Muscle of leg (tissue), 3 donors: ENCODE measurements at regions not wholly inside any gene's neighbourhood (a gene's known extent, or its start where the extent isn't known, plus 50 kb on each side); places are given as distances from the start of the nearest gene placed in this dataset.
"Not testable (repeated sequence)": the region's sequence is repeated elsewhere in the genome, so short reads cannot be mapped to it uniquely, and the experiment has no call there.

Experiments used
- DNase-seq: peaks from one replicate; pipeline ENCODE4 v3.0.0; 2013
- H3K27ac ChIP-seq: one replicate; pipeline ENCODE4 v1.5.1; 2013; ENCODE audit warnings: mild to moderate bottlenecking, low read length, control low read depth
- H3K27me3 ChIP-seq: one replicate; pipeline ENCODE4 v1.6.1; 2013; ENCODE audit warnings: low read length; ENCODE audit not compliant: control insufficient read depth, insufficient read depth
- H3K36me3 ChIP-seq: one replicate; pipeline ENCODE4 v1.6.1; 2013; ENCODE audit warnings: low read length; ENCODE audit not compliant: control insufficient read depth, insufficient read depth
- H3K4me1 ChIP-seq: one replicate; pipeline ENCODE4 v1.6.1; 2013; ENCODE audit warnings: low read length; ENCODE audit not compliant: control insufficient read depth, insufficient read depth
- H3K4me3 ChIP-seq: one replicate; pipeline ENCODE4 v1.5.1; 2013; ENCODE audit warnings: low read length, control low read depth
- H3K9me3 ChIP-seq: replicated peaks from 2 replicates; pipeline ENCODE4 v1.6.1; 2013; ENCODE audit warnings: low read depth, low read length; ENCODE audit not compliant: control insufficient read depth
- WGBS: methylation state at CpG from one replicate; pipeline ENCODE4 v1.1.5; 2013; ENCODE audit warnings: missing lambda C conversion rate; ENCODE audit not compliant: insufficient coverage; 5-methylcytosine and 5-hydroxymethylcytosine counted together

- no CpG with 5 or more reads among the region's 2 CpGs for WGBS
- no peaks in the 10 kb centered on the region for H3K9me3 ChIP-seq
- no peaks in the 10 kb centered on the region for H3K4me1 ChIP-seq
- H3K36me3 ChIP-seq, result no peaks in the 10 kb centered on the region
- no peaks in the 10 kb centered on the region for H3K27me3 ChIP-seq
- H3K27ac ChIP-seq, result no peak overlapping the region
- H3K4me3 ChIP-seq, result no peak overlapping the region
- DNase-seq, result no peak
These were observed 971.7 kb upstream of the NCAM2 start for GRCh38 chr21:20026543-20026942.

GRCh38 chr21:20030390-20030789, 967.8 kb upstream of the NCAM2 start:
- H3K4me3 ChIP-seq, result no peak overlapping the region
- H3K36me3 ChIP-seq, result no peaks in the 10 kb centered on the region
- H3K27ac ChIP-seq, result no peak overlapping the region
- no peaks in the 10 kb centered on the region for H3K4me1 ChIP-seq
- no peaks in the 10 kb centered on the region for H3K9me3 ChIP-seq
- WGBS, result 90% methylated on average over 4 of the region's 4 CpGs
- no peaks in the 10 kb centered on the region for H3K27me3 ChIP-seq
- no peak for DNase-seq

DNA sequence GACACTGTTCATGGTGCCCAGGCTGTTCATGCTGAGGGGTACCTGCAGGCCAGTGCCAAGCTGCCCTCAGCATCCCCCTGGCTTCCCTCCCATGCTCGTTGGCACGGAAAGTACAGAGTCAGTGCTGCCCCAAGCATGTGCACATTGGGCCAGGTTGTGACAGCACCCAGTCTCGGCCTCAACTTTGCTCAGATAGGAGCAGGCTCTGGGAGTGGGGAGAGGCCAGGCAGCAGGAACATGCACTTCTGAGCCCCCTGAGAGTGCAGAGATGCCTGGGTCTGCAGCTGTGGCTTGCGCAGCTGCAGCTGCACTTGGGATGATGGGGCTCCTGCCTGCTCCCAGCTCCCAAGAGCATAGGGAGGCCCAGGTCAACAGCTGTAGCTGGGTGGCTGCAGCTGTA, 966.4 kb upstream of the NCAM2 start:
- DNase-seq, result no peak
- H3K4me1 ChIP-seq, result no peaks in the 10 kb centered on the region
- no peak overlapping the region for H3K4me3 ChIP-seq
- no peaks in the 10 kb centered on the region for H3K27me3 ChIP-seq
- H3K9me3 ChIP-seq, result no peaks in the 10 kb centered on the region
- H3K27ac ChIP-seq, result no peak overlapping the region
- no peaks in the 10 kb centered on the region for H3K36me3 ChIP-seq
- 94% methylated on average over 3 of the region's 4 CpGs for WGBS

- Histone ChIP-seq H3K9me3 (no peaks in the 10 kb centered on the region), H3K27me3 (no peaks in the 10 kb centered on the region), H3K36me3 (no peaks in the 10 kb centered on the region), H3K27ac (no peak overlapping the region), H3K4me3 (no peak overlapping the region), H3K4me1 (no peaks in the 10 kb centered on the region)
- peak; percentile 20 for DNase-seq
- no CpG with 5 or more reads among the region's 2 CpGs for WGBS
These were observed 957.4 kb upstream of the NCAM2 start for GRCh38 chr21:20040768-20041167.

DNA sequence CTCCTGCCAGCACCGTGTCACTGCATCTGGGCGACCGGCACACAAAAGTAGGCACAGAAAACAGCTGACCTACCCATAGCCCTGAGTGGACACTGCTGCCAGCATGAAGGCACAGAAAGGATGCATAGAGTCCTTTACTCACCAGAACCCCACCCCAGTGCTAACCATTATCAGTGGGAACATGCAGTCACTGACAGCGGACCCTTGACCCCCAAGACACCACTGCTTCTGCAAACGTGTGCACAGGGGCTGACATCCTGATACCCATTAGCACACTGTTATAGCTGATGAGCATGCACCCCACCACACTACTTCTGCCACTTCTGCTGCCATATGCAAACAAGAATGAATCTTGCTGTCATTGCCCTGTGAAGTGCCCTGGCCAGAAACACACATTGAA, 953.0 kb upstream of the NCAM2 start:
- H3K27ac ChIP-seq, result no peak overlapping the region
- H3K9me3 ChIP-seq, result peaks cover 3% of the 10 kb centered on the region
- no peak overlapping the region for H3K4me3 ChIP-seq
- H3K27me3 ChIP-seq, result no peaks in the 10 kb centered on the region
- H3K36me3 ChIP-seq, result no peaks in the 10 kb centered on the region
- H3K4me1 ChIP-seq, result no peaks in the 10 kb centered on the region
- WGBS, result 89% methylated on average over 5 of the region's 5 CpGs
- no peak for DNase-seq

- DNase-seq, H3K27ac ChIP-seq, H3K4me1 ChIP-seq, H3K4me3 ChIP-seq, H3K27me3 ChIP-seq, H3K9me3 ChIP-seq, H3K36me3 ChIP-seq: not testable (repeated sequence)
- WGBS, result 97% methylated on average over 18 of the region's 20 CpGs
These were observed 949.9 kb upstream of the NCAM2 start for GRCh38 chr21:20048130-20048837.

GRCh38 chr21:20083336-20083735, 914.9 kb upstream of the NCAM2 start:
- H3K36me3 ChIP-seq, result no peaks in the 10 kb centered on the region
- H3K27me3 ChIP-seq, result no peaks in the 10 kb centered on the region
- H3K4me3 ChIP-seq, result no peak overlapping the region
- DNase-seq, result no peak
- no peaks in the 10 kb centered on the region for H3K9me3 ChIP-seq
- H3K4me1 ChIP-seq, result no peaks in the 10 kb centered on the region
- no peak overlapping the region for H3K27ac ChIP-seq

DNA sequence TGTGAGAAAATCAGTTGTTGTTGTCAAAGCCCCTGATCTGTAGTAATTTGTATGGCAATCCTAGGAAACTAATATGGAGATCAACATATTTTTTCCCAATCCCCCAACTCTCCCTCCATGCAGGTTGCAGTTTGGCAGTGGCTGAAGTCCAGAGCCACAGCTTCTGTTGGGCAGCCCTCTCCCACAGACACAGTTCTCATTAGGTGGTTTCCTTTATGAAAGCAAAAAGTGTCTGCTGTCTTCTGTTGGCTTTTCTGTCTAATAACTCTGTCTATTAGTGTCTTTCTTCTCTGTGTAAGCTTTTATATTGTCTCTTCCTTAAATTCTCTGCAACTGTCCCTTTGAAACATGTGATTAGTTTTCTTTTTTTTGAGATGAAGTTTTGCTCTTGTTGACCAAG, 914.3 kb upstream of the NCAM2 start:
- Histone ChIP-seq H3K27me3 (no peaks in the 10 kb centered on the region), H3K4me3 (no peak overlapping the region), H3K9me3 (no peaks in the 10 kb centered on the region), H3K36me3 (no peaks in the 10 kb centered on the region), H3K4me1 (no peaks in the 10 kb centered on the region), H3K27ac (no peak overlapping the region)
- DNase-seq, result no peak

GRCh38 chr21:20086508-20086907, 911.7 kb upstream of the NCAM2 start:
- Histone ChIP-seq H3K27me3 (no peaks in the 10 kb centered on the region), H3K4me3 (no peak overlapping the region), H3K27ac (no peak overlapping the region), H3K36me3 (no peaks in the 10 kb centered on the region), H3K4me1 (no peaks in the 10 kb centered on the region), H3K9me3 (no peaks in the 10 kb centered on the region)
- no peak for DNase-seq
- WGBS, result 60% methylated on average over 1 of the region's 3 CpGs

GRCh38 chr21:20106368-20106767, 891.8 kb upstream of the NCAM2 start:
- Histone ChIP-seq H3K4me3 (no peak overlapping the region), H3K36me3 (no peaks in the 10 kb centered on the region), H3K27me3 (no peaks in the 10 kb centered on the region), H3K4me1 (no peaks in the 10 kb centered on the region), H3K27ac (no peak overlapping the region), H3K9me3 (no peaks in the 10 kb centered on the region)
- DNase-seq, result no peak
- no CpG with 5 or more reads among the region's 2 CpGs for WGBS

GRCh38 chr21:20108016-20108415, 890.2 kb upstream of the NCAM2 start:
- 40% methylated on average over 1 of the region's 1 CpG for WGBS
- H3K27me3 ChIP-seq, result no peaks in the 10 kb centered on the region
- H3K4me1 ChIP-seq, result no peaks in the 10 kb centered on the region
- no peak overlapping the region for H3K27ac ChIP-seq
- no peaks in the 10 kb centered on the region for H3K36me3 ChIP-seq
- no peak overlapping the region for H3K4me3 ChIP-seq
- no peaks in the 10 kb centered on the region for H3K9me3 ChIP-seq
- DNase-seq, result no peak
